ENCODE measurements at regions not wholly inside any gene's neighbourhood (a gene's known extent, or its start where the extent isn't known, plus 50 kb on each side); places are given as distances from the start of the nearest gene placed in this dataset.
"Not testable (repeated sequence)": the region's sequence is repeated elsewhere in the genome, so short reads cannot be mapped to it uniquely, and the experiment has no call there.

DNA sequence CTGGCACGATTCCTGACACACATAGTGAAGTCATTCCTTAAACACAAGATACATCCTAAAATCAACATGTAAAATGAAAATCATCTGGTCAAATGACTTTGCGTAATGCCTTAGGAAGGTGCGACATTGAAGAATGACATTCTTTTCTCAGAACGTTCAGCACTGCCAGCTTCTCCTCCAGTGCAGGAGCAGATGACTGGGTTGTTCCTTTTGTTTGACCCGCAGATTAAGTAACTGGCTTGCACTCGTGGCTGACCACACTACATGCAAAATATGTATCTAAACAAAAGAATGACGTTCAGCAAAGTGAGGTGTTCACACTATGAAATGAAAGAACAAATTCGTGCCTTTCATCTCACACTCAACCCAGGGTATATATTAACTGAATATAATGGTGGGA, 260.7 kb upstream of the CXorf66 start:
- TF ChIP-seq, protein P1, sequence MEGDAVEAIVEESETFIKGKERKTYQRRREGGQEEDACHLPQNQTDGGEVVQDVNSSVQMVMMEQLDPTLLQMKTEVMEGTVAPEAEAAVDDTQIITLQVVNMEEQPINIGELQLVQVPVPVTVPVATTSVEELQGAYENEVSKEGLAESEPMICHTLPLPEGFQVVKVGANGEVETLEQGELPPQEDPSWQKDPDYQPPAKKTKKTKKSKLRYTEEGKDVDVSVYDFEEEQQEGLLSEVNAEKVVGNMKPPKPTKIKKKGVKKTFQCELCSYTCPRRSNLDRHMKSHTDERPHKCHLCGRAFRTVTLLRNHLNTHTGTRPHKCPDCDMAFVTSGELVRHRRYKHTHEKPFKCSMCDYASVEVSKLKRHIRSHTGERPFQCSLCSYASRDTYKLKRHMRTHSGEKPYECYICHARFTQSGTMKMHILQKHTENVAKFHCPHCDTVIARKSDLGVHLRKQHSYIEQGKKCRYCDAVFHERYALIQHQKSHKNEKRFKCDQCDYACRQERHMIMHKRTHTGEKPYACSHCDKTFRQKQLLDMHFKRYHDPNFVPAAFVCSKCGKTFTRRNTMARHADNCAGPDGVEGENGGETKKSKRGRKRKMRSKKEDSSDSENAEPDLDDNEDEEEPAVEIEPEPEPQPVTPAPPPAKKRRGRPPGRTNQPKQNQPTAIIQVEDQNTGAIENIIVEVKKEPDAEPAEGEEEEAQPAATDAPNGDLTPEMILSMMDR (IDR thresholded peaks at IDR 0.05; ENCODE audit: extremely low read depth in 1 of 2, insufficient read depth in 1 of 2, low read depth in 1 of 2, low read length in 2 of 2), result not testable (repeated sequence)
- not testable (repeated sequence) for TF ChIP-seq JUN (IDR thresholded peaks at IDR 0.05; ENCODE audit: borderline replicate concordance, insufficient read depth, insufficient read length, low read depth); EZH2 (IDR thresholded peaks at IDR 0.05; ENCODE audit: borderline replicate concordance, low read depth, low read length, severe bottlenecking); MYC (IDR thresholded peaks at IDR 0.05; ENCODE audit: low read depth, low read length)

Measured in endothelial cell of umbilical vein (primary cell).